Gastrocnemius medialis (tissue), 4 donors: ENCODE measurements at regions not wholly inside any gene's neighbourhood (a gene's known extent, or its start where the extent isn't known, plus 50 kb on each side); places are given as distances from the start of the nearest gene placed in this dataset.

Experiments
- POLR2A ChIP-seq, 2 donors: fragments of 450-650 bp; IDR thresholded peaks; one replicate each; pipeline ENCODE4 v1.6.1; 2017; ENCODE audit warnings: antibody characterized with exemption in 2 of 2, mild to moderate bottlenecking in 2 of 2, moderate library complexity in 2 of 2
- TF ChIP-seq, protein P1 (sequence below), 5 experiments: fragments of 450-650 bp in 3 of 5; fragments of 200-600 bp in 2 of 5; sonication (generic) in 2 of 5; IDR thresholded peaks in 4 of 5; conservative IDR thresholded peaks in 1 of 5; 1 replicate in 4 of 5; 2 replicates in 1 of 5; pipeline ENCODE4 v1.5.1; 2016 to 2019; ENCODE audit warnings: antibody characterized with exemption in 5 of 5, mild to moderate bottlenecking in 3 of 5, moderate library complexity in 3 of 5

- TF ChIP-seq, protein P1, sequence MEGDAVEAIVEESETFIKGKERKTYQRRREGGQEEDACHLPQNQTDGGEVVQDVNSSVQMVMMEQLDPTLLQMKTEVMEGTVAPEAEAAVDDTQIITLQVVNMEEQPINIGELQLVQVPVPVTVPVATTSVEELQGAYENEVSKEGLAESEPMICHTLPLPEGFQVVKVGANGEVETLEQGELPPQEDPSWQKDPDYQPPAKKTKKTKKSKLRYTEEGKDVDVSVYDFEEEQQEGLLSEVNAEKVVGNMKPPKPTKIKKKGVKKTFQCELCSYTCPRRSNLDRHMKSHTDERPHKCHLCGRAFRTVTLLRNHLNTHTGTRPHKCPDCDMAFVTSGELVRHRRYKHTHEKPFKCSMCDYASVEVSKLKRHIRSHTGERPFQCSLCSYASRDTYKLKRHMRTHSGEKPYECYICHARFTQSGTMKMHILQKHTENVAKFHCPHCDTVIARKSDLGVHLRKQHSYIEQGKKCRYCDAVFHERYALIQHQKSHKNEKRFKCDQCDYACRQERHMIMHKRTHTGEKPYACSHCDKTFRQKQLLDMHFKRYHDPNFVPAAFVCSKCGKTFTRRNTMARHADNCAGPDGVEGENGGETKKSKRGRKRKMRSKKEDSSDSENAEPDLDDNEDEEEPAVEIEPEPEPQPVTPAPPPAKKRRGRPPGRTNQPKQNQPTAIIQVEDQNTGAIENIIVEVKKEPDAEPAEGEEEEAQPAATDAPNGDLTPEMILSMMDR (IDR thresholded peaks at IDR 0.05 in 4 of 5, conservative IDR thresholded peaks at IDR 0.05 in 1 of 5) = no peak
- TF ChIP-seq POLR2A (IDR thresholded peaks at IDR 0.05) = no peak
Observed at GRCh38 chr19:30846102-30846501, 473.9 kb downstream of the ZNF536 start.
